ENCODE measurements at regions not wholly inside any gene's neighbourhood (a gene's known extent, or its start where the extent isn't known, plus 50 kb on each side); places are given as distances from the start of the nearest gene placed in this dataset.
A peak's percentile ranks its signal among the peaks of the same experiment; 100 is the strongest.

- Histone ChIP-seq H3K79me1 (ENCODE audit: low read depth, low read length) (no peaks in the 10 kb centered on the region), H4K8ac (ENCODE audit: extremely low read depth, insufficient read depth, low read length) (no peak overlapping the region), H3K23ac (ENCODE audit: insufficient read length) (no peak overlapping the region), H2AFZ (ENCODE audit: low read length) (peak overlapping the region; percentile 11; the same call in 1 of the 2 replicates), H3K4ac (replicated peaks; ENCODE audit: insufficient read length, low read depth, low read length) (no peak overlapping the region), H3K36me3 (ENCODE audit: control insufficient read depth in 2 of 4, insufficient read depth in 4 of 4, low read length in 3 of 4) (no peaks in the 10 kb centered on the region), H3K79me2 (ENCODE audit: control insufficient read depth in 1 of 2, insufficient read depth in 2 of 2, low read length in 2 of 2) (no peaks in the 10 kb centered on the region), H3K14ac (ENCODE audit: insufficient read length) (no peak overlapping the region), H3K23me2 (ENCODE audit: low read depth, low read length) (no peaks in the 10 kb centered on the region), H2BK20ac (ENCODE audit: low read length) (0 out of 2 replicates have a peak overlapping the region, but pooled peaks have one; percentile 34), H2AK5ac (ENCODE audit: low read depth, low read length) (no peak overlapping the region), H3K4me2 (ENCODE audit: insufficient read depth in 1 of 2, low read depth in 2 of 2, low read length in 2 of 2) (no peak overlapping the region), H4K5ac (ENCODE audit: insufficient read length, low read depth, low read length) (no peak overlapping the region), H3K4me1 (replicated peaks in 1 of 4; ENCODE audit: control insufficient read depth in 3 of 4, insufficient read depth in 4 of 4, low read length in 3 of 4) (peaks cover 0 to 2% (median 0%) of the 10 kb centered on the region in 4 experiments; a peak in 1 of 7 replicates), H4K91ac (replicated peaks; ENCODE audit: insufficient read length, low read length) (peak overlapping the region; percentile 40), H3K9me3 (ENCODE audit: insufficient read depth in 2 of 2, low read depth in 1 of 2, low read length in 1 of 2) (no peaks in the 10 kb centered on the region), H2BK15ac (ENCODE audit: low read length) (no peak overlapping the region; the same call in 1 of the 2 replicates), H3K27me3 (replicated peaks in 1 of 4; ENCODE audit: control insufficient read depth in 3 of 4, extremely low read depth in 1 of 4, insufficient read depth in 3 of 4, low read length in 3 of 4) (no peaks in the 10 kb centered on the region), H2BK12ac (ENCODE audit: low read depth, low read length) (no peak overlapping the region), H3K27ac (ENCODE audit: low read depth, low read length) (no peak overlapping the region), H4K20me1 (replicated peaks in 1 of 2; ENCODE audit: control insufficient read depth in 1 of 2, insufficient read depth in 2 of 2, low read length in 2 of 2) (no peaks in the 10 kb centered on the region), H3K9ac (replicated peaks in 1 of 4; ENCODE audit: extremely low read depth in 1 of 4, low read depth in 3 of 4, low read length in 3 of 4) (no peak overlapping the region), H3K56ac (replicated peaks; ENCODE audit: insufficient read length, low read depth, low read length) (no peak overlapping the region), H3K18ac (ENCODE audit: extremely low read depth, low read length) (no peak overlapping the region), H2BK5ac (ENCODE audit: low read depth, low read length) (no peak overlapping the region), H2BK120ac (replicated peaks; ENCODE audit: low read depth, low read length) (no peak overlapping the region), H3K4me3 (ENCODE audit: extremely low read depth in 1 of 4, insufficient read depth in 2 of 4, low read depth in 3 of 4, low read length in 4 of 4) (no peak overlapping the region)
- WGBS, 2 experiments (ENCODE audit: extremely low coverage in 1 of 2, insufficient coverage in 1 of 2, insufficient read length in 1 of 2, insufficient replicate concordance in 2 of 2, low coverage in 1 of 2, low lambda C conversion rate in 2 of 2, missing lambda C conversion rate in 1 of 2): 96% methylated on average over 15 of the region's 16 CpGs; no CpG with 5 or more reads in 1 of the 2 experiments
- CTCF ChIA-PET (ENCODE audit: partially characterized antibody): interaction anchor here (1.0 to 4.1 kb wide), 4 partner anchors 9 to 411 kb away, joined by 3 to 11 read pairs (median 8); no protein-coding TSS in a partner anchor
- FAIRE-seq (no peak), DNase-seq (ENCODE audit: low read depth in 1 of 2, low spot score in 2 of 2) (no peak)
- TF ChIP-seq RAD21 (IDR thresholded peaks at IDR 0.05 in 1 of 2, conservative IDR thresholded peaks at IDR 0.05 in 1 of 2; ENCODE audit: low read depth in 2 of 2, low read length in 2 of 2): peak in 1 of 2 experiments; percentile 7; a peak in 2 of 4 replicates
- TF ChIP-seq SUZ12 (IDR thresholded peaks at IDR 0.05; ENCODE audit: low read length): no peak
- POLR2A ChIA-PET (ENCODE audit: partially characterized antibody): interaction anchor here (0.5 kb wide), 1 partner anchor 22 kb away, joined by 3 read pairs; no protein-coding TSS in a partner anchor
These were observed 103.9 kb downstream of the PMAIP1 start for GRCh38 chr18:60003610-60004185.

Measured in H1 (cell line).